GM23248 (cell line): ENCODE measurements at regions not wholly inside any gene's neighbourhood (a gene's known extent, or its start where the extent isn't known, plus 50 kb on each side); places are given as distances from the start of the nearest gene placed in this dataset.

Experiments used
- EZH2 ChIP-seq: fragments of 200-600 bp; sonication (generic); IDR thresholded peaks from 2 replicates; pipeline ENCODE4 v1.6.1; 2018; ENCODE audit warnings: antibody characterized with exemption, mild to moderate bottlenecking; ENCODE audit not compliant: insufficient read depth, poor library complexity, severe bottlenecking
- EZH2phosphoT487 ChIP-seq: fragments of 200-600 bp; sonication (generic); IDR thresholded peaks from 2 replicates; pipeline ENCODE4 v1.6.1; 2018; ENCODE audit warnings: antibody characterized with exemption, moderate library complexity, mild to moderate bottlenecking, low read depth; ENCODE audit not compliant: insufficient read depth

GRCh38 chr2:2649109-2650072 is 318.3 kb upstream of the MYT1L start:
- TF ChIP-seq EZH2 (no peak), EZH2phosphoT487 (no peak)
